Gastroesophageal sphincter (tissue), 3 donors: ENCODE measurements at regions not wholly inside any gene's neighbourhood (a gene's known extent, or its start where the extent isn't known, plus 50 kb on each side); places are given as distances from the start of the nearest gene placed in this dataset.

Experiments
- EP300 ChIP-seq: sonication (generic); formaldehyde crosslinking; IDR thresholded peaks from one replicate; pipeline ENCODE4 v1.6.1; 2017; ENCODE audit warnings: antibody characterized with exemption, mild to moderate bottlenecking
- POLR2A ChIP-seq, 2 donors: fragments of 450-650 bp; IDR thresholded peaks; one replicate each; pipeline ENCODE4 v1.6.1; 2017; ENCODE audit warnings: antibody characterized with exemption in 2 of 2, mild to moderate bottlenecking in 2 of 2, moderate library complexity in 1 of 2
- TF ChIP-seq, protein P1 (sequence below), 4 experiments: fragments of 200-600 bp in 2 of 4; fragments of 450-650 bp in 2 of 4; sonication (generic) in 1 of 4; IDR thresholded peaks; one replicate each; pipeline ENCODE4 v1.5.1; 2017 to 2019; ENCODE audit warnings: antibody characterized with exemption in 4 of 4, mild to moderate bottlenecking in 2 of 4, moderate library complexity in 2 of 4

GRCh38 chr6:154890874-154891273 is 104.2 kb upstream of the TIAM2 start:
- TF ChIP-seq, protein P1, sequence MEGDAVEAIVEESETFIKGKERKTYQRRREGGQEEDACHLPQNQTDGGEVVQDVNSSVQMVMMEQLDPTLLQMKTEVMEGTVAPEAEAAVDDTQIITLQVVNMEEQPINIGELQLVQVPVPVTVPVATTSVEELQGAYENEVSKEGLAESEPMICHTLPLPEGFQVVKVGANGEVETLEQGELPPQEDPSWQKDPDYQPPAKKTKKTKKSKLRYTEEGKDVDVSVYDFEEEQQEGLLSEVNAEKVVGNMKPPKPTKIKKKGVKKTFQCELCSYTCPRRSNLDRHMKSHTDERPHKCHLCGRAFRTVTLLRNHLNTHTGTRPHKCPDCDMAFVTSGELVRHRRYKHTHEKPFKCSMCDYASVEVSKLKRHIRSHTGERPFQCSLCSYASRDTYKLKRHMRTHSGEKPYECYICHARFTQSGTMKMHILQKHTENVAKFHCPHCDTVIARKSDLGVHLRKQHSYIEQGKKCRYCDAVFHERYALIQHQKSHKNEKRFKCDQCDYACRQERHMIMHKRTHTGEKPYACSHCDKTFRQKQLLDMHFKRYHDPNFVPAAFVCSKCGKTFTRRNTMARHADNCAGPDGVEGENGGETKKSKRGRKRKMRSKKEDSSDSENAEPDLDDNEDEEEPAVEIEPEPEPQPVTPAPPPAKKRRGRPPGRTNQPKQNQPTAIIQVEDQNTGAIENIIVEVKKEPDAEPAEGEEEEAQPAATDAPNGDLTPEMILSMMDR (IDR thresholded peaks at IDR 0.05): no peak
- TF ChIP-seq POLR2A (IDR thresholded peaks at IDR 0.05) (no peak), EP300 (no peak)
